B cell (primary cell): ENCODE measurements at regions not wholly inside any gene's neighbourhood (a gene's known extent, or its start where the extent isn't known, plus 50 kb on each side); places are given as distances from the start of the nearest gene placed in this dataset.

Source experiments
- ATAC-seq: fragments of 200-7000 bp; cut with Tn5 transposase; one replicate; pipeline ENCODE4 v1.10.0; 2021; ENCODE audit warnings: low read depth, mild to moderate bottlenecking, moderate number of reproducible peaks, moderate library complexity
- CTCF ChIA-PET: fragments of 350-600 bp; sonication (Branson Sonifier 250); formaldehyde crosslinking; loops from one replicate; lab custom pipeline; 2021; ENCODE audit warnings: antibody characterized with exemption, inconsistent platforms; lab: Charles Lee
- POLR2A ChIA-PET: fragments of 350-600 bp; sonication (Branson Sonifier 250); formaldehyde crosslinking; loops from one replicate; lab custom pipeline; 2021; ENCODE audit warnings: antibody characterized with exemption; lab: Charles Lee
- DNase-seq: peaks from one replicate; pipeline ENCODE4 v3.0.0; 2013
- H2AFZ ChIP-seq: 2 replicates; pipeline ENCODE4 v1.6.1; 2012; ENCODE audit warnings: mild to moderate bottlenecking, low read depth, low read length; ENCODE audit not compliant: insufficient read depth, poor library complexity, severe bottlenecking
- H3K27ac ChIP-seq, 2 donors: 1 replicate in 1 of 2; 2 replicates in 1 of 2; pipeline ENCODE4 v1.5.1; 2012 to 2013; ENCODE audit warnings: low read length in 2 of 2, mild to moderate bottlenecking in 2 of 2, moderate library complexity in 1 of 2
- H3K27me3 ChIP-seq, 4 experiments: fragments of 200-600 bp in 1 of 4; sonication (generic) in 1 of 4; replicated peaks in 1 of 4; 1 replicate in 2 of 4; 2 replicates in 2 of 4; pipeline versions ENCODE4 v1.6.1 to v1.7.0; 2013 to 2016; ENCODE audit warnings: low read length in 3 of 4, mild to moderate bottlenecking in 2 of 4, mixed read lengths in 1 of 4, moderate library complexity in 1 of 4; ENCODE audit not compliant: insufficient read depth in 4 of 4, control insufficient read depth in 3 of 4; ENCODE audit errors: control extremely low read depth in 1 of 4
- H3K36me3 ChIP-seq, 2 experiments: replicated peaks in 1 of 2; 1 replicate in 1 of 2; 2 replicates in 1 of 2; pipeline versions ENCODE4 v1.6.1 to v1.7.1; 2013; ENCODE audit warnings: low read length in 1 of 2; ENCODE audit not compliant: insufficient read depth in 2 of 2, control insufficient read depth in 1 of 2; ENCODE audit errors: control extremely low read depth in 1 of 2, extremely low read depth in 1 of 2
- H3K4me1 ChIP-seq, 2 donors: fragments of 200-600 bp in 1 of 2; sonication (generic) in 1 of 2; 1 replicate in 1 of 2; 2 replicates in 1 of 2; pipeline versions ENCODE4 v1.5.1 to v1.6.1; 2013 to 2017; ENCODE audit warnings: low read length in 2 of 2; ENCODE audit not compliant: control insufficient read depth in 2 of 2, insufficient read depth in 2 of 2
- H3K4me2 ChIP-seq: replicated peaks from 2 replicates; pipeline ENCODE3; 2012; ENCODE audit warnings: mild to moderate bottlenecking, low read depth, low read length; ENCODE audit not compliant: poor library complexity, severe bottlenecking
- H3K4me3 ChIP-seq, 5 experiments: fragments of 200-600 bp in 1 of 5; sonication (generic) in 1 of 5; 1 replicate in 3 of 5; 2 replicates in 2 of 5; pipeline versions ENCODE4 v1.5.1 to v1.7.0; 2011 to 2016; ENCODE audit warnings: low read length in 4 of 5, mild to moderate bottlenecking in 4 of 5, low read depth in 2 of 5, control low read depth in 1 of 5, moderate library complexity in 1 of 5; ENCODE audit not compliant: insufficient read depth in 1 of 5; ENCODE audit errors: control extremely low read depth in 1 of 5, extremely low read depth in 1 of 5
- H3K79me2 ChIP-seq: fragments of 200-600 bp; sonication (generic); one replicate; pipeline ENCODE4 v1.6.0; 2016; ENCODE audit warnings: low read length; ENCODE audit not compliant: control insufficient read depth, insufficient read depth
- H3K9ac ChIP-seq: fragments of 200-600 bp; sonication (generic); 2 replicates; pipeline ENCODE4 v1.6.1; 2017; ENCODE audit warnings: mild to moderate bottlenecking, low read length, moderate library complexity
- H3K9me3 ChIP-seq, 3 donors: one replicate each; pipeline versions ENCODE4 v1.6.1 to v1.7.1; 2013; ENCODE audit warnings: low read length in 2 of 3; ENCODE audit not compliant: control insufficient read depth in 2 of 3, insufficient read depth in 1 of 3; ENCODE audit errors: control extremely low read depth in 1 of 3
- H4K20me1 ChIP-seq: 2 replicates; pipeline ENCODE4 v1.6.0; 2012; ENCODE audit warnings: mild to moderate bottlenecking, low read length; ENCODE audit not compliant: insufficient read depth, control insufficient read depth, poor library complexity, severe bottlenecking
- H3K27ac Mint-ChIP-seq: one replicate; pipeline ENCODE4 v1.8.0; 2021; ENCODE audit warnings: mixed read lengths
- H3K27me3 Mint-ChIP-seq: one replicate; pipeline ENCODE4 v1.8.0; 2021; ENCODE audit warnings: mixed read lengths
- H3K4me1 Mint-ChIP-seq: one replicate; pipeline ENCODE4 v1.8.0; 2021; ENCODE audit warnings: mixed read lengths
- H3K4me3 Mint-ChIP-seq: one replicate; pipeline ENCODE4 v1.8.0; 2021; ENCODE audit warnings: mixed read lengths
- H3K9me3 Mint-ChIP-seq: one replicate; pipeline ENCODE4 v1.8.0; 2022; ENCODE audit warnings: mixed read lengths; ENCODE audit not compliant: insufficient read depth
- EZH2 ChIP-seq: IDR thresholded peaks from 2 replicates; pipeline ENCODE4 v1.6.1; 2012; ENCODE audit warnings: borderline replicate concordance, low read depth, mild to moderate bottlenecking, moderate library complexity, low read length; ENCODE audit not compliant: insufficient read depth, poor library complexity, severe bottlenecking
- WGBS: methylation state at CpG from one replicate; pipeline ENCODE4 v1.1.5; 2013; ENCODE audit warnings: missing lambda C conversion rate; ENCODE audit not compliant: insufficient coverage; 5-methylcytosine and 5-hydroxymethylcytosine counted together
- intact Hi-C: fragments of 100-400 bp; cut with micrococcal nuclease; formaldehyde crosslinking; loops from one replicate; pipeline ENCODE4 v1.10.0; 2022
- TF ChIP-seq, protein P1 (sequence below): fragments of 200-600 bp; IDR thresholded peaks from one replicate; pipeline ENCODE4 v1.8.0; 2022; ENCODE audit warnings: antibody characterized with exemption, mild to moderate bottlenecking

DNA sequence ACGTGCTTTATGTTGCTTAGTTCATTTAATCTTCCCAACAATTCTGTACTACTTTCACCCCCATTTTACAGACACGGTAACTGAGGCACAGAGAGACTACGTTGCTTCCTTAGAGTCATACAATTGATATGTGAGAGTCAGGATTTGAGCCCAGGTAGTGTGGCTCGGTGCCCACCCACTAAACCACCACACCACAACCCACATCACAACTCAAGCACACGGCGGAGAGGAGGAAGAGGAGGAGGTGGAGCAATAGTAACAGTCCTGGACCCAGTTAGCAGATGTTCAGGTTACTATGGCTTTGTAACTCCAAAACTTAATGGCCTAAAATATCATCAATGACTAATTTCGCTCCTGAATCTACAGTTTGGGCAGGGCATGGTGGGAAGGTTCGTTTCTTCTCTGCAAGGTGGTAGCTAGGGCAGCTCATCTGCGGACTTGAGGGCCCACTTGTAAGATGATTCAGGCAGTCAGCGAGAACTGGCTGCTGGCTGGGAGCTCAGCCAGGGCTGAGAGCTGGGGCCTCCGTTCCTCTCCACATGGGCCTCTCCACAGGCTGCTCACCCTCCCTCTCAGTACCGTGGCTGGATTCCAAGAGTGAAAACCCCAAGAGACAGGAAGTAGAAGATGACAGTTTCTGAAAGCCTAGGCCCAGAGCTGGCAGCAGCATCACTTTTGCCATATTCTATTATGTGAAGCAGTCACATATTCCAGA is 167.1 kb downstream of the ZFP36L2 start:
- Mint-ChIP-seq H3K27ac (no peak overlapping the region), H3K4me3 (no peak overlapping the region), H3K9me3 (peaks cover 8% of the 10 kb centered on the region), H3K4me1 (peaks cover 8% of the 10 kb centered on the region), H3K27me3 (peaks cover 13% of the 10 kb centered on the region)
- Histone ChIP-seq H3K36me3 (no peaks in the 10 kb centered on the region), H3K9me3 (peaks cover 4 to 8% (median 5%) of the 10 kb centered on the region in 3 donors), H2AFZ (peak overlapping the region; percentile 56), H4K20me1 (no peaks in the 10 kb centered on the region), H3K9ac (no peak overlapping the region), H3K79me2 (no peaks in the 10 kb centered on the region), H3K4me3 (no peak overlapping the region), H3K27me3 (peaks cover 0 to 13% (median 0%) of the 10 kb centered on the region in 4 experiments), H3K27ac (no peak overlapping the region), H3K4me2 (no peak overlapping the region), H3K4me1 (peaks cover 0 to 7% of the 10 kb centered on the region in 2 donors)
- CTCF ChIA-PET, result interaction anchor here (1.4 kb wide), 1 partner anchor 36 kb away, joined by 4 read pairs; no protein-coding TSS in a partner anchor
- ATAC-seq, result no peak
- TF ChIP-seq EZH2, result no peak
- TF ChIP-seq, protein P1, sequence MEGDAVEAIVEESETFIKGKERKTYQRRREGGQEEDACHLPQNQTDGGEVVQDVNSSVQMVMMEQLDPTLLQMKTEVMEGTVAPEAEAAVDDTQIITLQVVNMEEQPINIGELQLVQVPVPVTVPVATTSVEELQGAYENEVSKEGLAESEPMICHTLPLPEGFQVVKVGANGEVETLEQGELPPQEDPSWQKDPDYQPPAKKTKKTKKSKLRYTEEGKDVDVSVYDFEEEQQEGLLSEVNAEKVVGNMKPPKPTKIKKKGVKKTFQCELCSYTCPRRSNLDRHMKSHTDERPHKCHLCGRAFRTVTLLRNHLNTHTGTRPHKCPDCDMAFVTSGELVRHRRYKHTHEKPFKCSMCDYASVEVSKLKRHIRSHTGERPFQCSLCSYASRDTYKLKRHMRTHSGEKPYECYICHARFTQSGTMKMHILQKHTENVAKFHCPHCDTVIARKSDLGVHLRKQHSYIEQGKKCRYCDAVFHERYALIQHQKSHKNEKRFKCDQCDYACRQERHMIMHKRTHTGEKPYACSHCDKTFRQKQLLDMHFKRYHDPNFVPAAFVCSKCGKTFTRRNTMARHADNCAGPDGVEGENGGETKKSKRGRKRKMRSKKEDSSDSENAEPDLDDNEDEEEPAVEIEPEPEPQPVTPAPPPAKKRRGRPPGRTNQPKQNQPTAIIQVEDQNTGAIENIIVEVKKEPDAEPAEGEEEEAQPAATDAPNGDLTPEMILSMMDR, result no peak
- POLR2A ChIA-PET, result no interaction called here
- 15% methylated on average over 6 of the region's 12 CpGs for WGBS
- intact Hi-C loops, result no loop called here
- no peak for DNase-seq

DNA sequence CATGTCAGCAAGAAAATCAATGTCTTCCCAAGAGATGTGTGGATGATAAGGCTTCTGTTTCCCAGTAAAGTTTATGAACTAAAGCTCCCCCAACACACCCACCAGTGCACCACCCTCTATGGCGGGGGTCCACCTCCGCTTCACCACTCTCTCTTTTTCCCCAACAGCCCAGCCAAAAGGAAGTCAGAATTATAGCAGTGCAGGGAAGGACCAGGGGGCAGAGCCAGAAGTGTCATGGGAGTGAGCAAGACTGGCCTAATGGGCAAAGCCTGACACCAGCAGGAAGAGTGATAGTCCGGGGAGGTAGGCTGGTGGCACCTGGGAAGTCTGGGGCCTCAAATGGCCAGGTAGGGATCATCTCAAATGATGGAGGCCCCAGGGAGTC is 167.7 kb downstream of the ZFP36L2 start:
- Histone ChIP-seq H3K79me2 (no peaks in the 10 kb centered on the region), H3K27ac (no peak overlapping the region), H3K4me3 (no peak overlapping the region), H3K9ac (no peak overlapping the region), H3K36me3 (no peaks in the 10 kb centered on the region), H3K4me1 (peaks cover 0 to 7% of the 10 kb centered on the region in 2 donors), H3K4me2 (no peak overlapping the region), H3K27me3 (peaks cover 0 to 18% (median 0%) of the 10 kb centered on the region in 4 experiments), H4K20me1 (no peaks in the 10 kb centered on the region), H2AFZ (no peak overlapping the region), H3K9me3 (peaks cover 4 to 8% (median 5%) of the 10 kb centered on the region in 3 donors)
- peaks cover 13% of the 10 kb centered on the region for H3K27me3 Mint-ChIP-seq
- peaks cover 7% of the 10 kb centered on the region for H3K9me3 Mint-ChIP-seq
- H3K4me3 Mint-ChIP-seq, result no peak overlapping the region
- no peak for ATAC-seq
- WGBS, result 100% methylated on average over 1 of the region's 3 CpGs
- ChIA-PET CTCF (interaction anchor here (1.4 kb wide), 1 partner anchor 35 kb away, joined by 4 read pairs; no protein-coding TSS in a partner anchor), POLR2A (no interaction called here)
- no peak overlapping the region for H3K27ac Mint-ChIP-seq
- intact Hi-C loops, result no loop called here
- TF ChIP-seq EZH2, result no peak
- H3K4me1 Mint-ChIP-seq, result peaks cover 8% of the 10 kb centered on the region
- no peak for DNase-seq
